Thoracic aorta (tissue), 2 donors: ENCODE measurements at regions not wholly inside any gene's neighbourhood (a gene's known extent, or its start where the extent isn't known, plus 50 kb on each side); places are given as distances from the start of the nearest gene placed in this dataset.

ENCODE experiments used
- ATAC-seq: fragments of 150-250 bp; one replicate; pipeline ENCODE4 v1.8.0; 2017; ENCODE audit warnings: low read depth; ENCODE audit not compliant: insufficient number of reproducible peaks, low FRiP score
- DNase-seq: peaks from one replicate; pipeline ENCODE4 v3.0.0-alpha.2; 2020; ENCODE audit warnings: low spot score
- H3K27ac ChIP-seq, 2 donors: fragments of 200-600 bp; sonication (generic); 1 replicate in 1 of 2; 2 replicates in 1 of 2; pipeline ENCODE4 v1.5.1; 2016; ENCODE audit warnings: mild to moderate bottlenecking in 2 of 2, moderate library complexity in 2 of 2
- H3K27me3 ChIP-seq: fragments of 200-600 bp; sonication (generic); replicated peaks from 2 replicates; pipeline ENCODE4 v1.6.0; 2016; ENCODE audit warnings: mild to moderate bottlenecking; ENCODE audit not compliant: insufficient read depth
- H3K36me3 ChIP-seq: fragments of 200-600 bp; sonication (generic); one replicate; pipeline ENCODE4 v1.5.1; 2016
- H3K4me1 ChIP-seq, 2 donors: fragments of 200-600 bp; sonication (generic); 1 replicate in 1 of 2; 2 replicates in 1 of 2; pipeline versions ENCODE4 v1.5.1 to v1.6.0; 2016; ENCODE audit warnings: low read depth in 2 of 2, mild to moderate bottlenecking in 1 of 2; ENCODE audit not compliant: control insufficient read depth in 1 of 2
- H3K4me3 ChIP-seq: fragments of 200-600 bp; sonication (generic); 2 replicates; pipeline ENCODE4 v1.5.1; 2016; ENCODE audit warnings: mild to moderate bottlenecking
- H3K9me3 ChIP-seq: fragments of 200-600 bp; sonication (generic); 2 replicates; pipeline ENCODE4 v1.5.1; 2016
- TF ChIP-seq, protein P1 (sequence below): fragments of 200-600 bp; sonication (generic); IDR thresholded peaks from one replicate; pipeline ENCODE4 v1.5.1; 2019; ENCODE audit warnings: antibody characterized with exemption

DNA sequence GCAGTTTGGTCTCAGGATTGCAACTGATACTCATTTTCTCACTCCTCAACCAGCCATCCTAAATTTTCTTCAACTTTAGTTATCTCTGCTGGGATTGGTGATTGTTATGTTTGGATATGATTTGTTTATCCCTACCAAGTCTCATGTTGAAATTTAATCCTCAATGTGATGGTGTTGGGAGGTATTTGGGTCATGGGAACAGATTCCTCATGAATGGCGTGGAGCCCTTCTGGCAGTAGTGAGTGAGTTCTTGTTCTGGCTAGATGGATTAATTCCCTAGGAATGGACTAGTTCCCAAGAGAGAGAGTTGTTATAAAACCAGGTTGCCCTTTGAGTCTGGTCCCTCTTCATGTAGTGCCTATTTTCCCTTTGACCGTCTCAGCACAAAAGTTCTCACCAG lies 399.9 kb downstream of the SQOR start:
- H3K4me1 ChIP-seq: peaks cover 0 to 11% of the 10 kb centered on the region in 2 donors
- no peak overlapping the region for H3K27ac ChIP-seq
- H3K4me3 ChIP-seq: no peak overlapping the region
- DNase-seq: no peak
- no peaks in the 10 kb centered on the region for H3K27me3 ChIP-seq
- ATAC-seq: no peak
- no peaks in the 10 kb centered on the region for H3K9me3 ChIP-seq
- TF ChIP-seq, protein P1, sequence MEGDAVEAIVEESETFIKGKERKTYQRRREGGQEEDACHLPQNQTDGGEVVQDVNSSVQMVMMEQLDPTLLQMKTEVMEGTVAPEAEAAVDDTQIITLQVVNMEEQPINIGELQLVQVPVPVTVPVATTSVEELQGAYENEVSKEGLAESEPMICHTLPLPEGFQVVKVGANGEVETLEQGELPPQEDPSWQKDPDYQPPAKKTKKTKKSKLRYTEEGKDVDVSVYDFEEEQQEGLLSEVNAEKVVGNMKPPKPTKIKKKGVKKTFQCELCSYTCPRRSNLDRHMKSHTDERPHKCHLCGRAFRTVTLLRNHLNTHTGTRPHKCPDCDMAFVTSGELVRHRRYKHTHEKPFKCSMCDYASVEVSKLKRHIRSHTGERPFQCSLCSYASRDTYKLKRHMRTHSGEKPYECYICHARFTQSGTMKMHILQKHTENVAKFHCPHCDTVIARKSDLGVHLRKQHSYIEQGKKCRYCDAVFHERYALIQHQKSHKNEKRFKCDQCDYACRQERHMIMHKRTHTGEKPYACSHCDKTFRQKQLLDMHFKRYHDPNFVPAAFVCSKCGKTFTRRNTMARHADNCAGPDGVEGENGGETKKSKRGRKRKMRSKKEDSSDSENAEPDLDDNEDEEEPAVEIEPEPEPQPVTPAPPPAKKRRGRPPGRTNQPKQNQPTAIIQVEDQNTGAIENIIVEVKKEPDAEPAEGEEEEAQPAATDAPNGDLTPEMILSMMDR: no peak
- H3K36me3 ChIP-seq: no peaks in the 10 kb centered on the region

DNA sequence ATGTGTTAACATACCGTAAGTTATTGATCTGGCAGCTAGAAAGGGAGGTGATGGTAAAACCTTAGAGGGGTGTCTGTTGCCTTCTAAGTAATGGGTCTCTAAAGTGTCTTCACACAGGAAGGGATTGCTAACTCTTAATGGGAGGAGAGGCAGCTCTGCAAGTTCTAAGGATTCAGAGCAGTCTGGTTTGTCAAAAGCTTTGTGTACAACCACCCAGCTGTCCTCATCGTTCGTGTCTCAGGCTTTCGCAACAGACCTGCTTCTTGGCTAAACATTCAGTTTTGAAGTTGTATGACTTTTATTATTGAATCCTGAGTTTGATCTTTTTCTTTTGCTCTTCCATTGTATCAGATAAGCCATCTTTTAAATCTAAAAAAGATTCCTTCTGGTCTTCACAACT lies 404.9 kb downstream of the SQOR start:
- no peak overlapping the region for H3K27ac ChIP-seq
- ATAC-seq (no peak), DNase-seq (no peak)
- no peaks in the 10 kb centered on the region for H3K27me3 ChIP-seq
- H3K36me3 ChIP-seq: no peaks in the 10 kb centered on the region
- no peaks in the 10 kb centered on the region for H3K9me3 ChIP-seq
- H3K4me1 ChIP-seq: peaks cover 0 to 6% of the 10 kb centered on the region in 2 donors
- no peak overlapping the region for H3K4me3 ChIP-seq
- TF ChIP-seq, protein P1: no peak

DNA sequence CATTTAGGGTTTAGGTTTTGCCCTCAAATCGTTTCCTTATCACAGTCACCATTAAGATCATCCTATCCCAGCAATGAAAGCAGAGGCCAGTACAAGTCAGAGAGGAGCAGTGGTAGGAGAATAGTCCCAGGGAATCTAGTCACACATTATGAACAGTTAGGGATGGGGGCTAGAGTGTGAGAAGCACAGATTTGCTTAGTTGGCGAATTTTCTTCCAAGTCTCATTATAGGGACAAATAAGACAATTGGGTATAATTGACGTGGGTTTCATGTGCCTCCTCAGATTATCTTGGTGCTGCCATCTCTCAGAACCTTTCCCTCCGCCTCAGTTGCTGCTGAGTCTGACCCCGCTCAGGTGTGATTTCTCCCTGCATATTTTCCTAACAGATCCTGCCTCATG lies 407.1 kb downstream of the SQOR start:
- TF ChIP-seq, protein P1: no peak
- Histone ChIP-seq H3K4me3 (no peak overlapping the region), H3K9me3 (no peaks in the 10 kb centered on the region), H3K36me3 (no peaks in the 10 kb centered on the region), H3K27ac (no peak overlapping the region), H3K27me3 (no peaks in the 10 kb centered on the region), H3K4me1 (no peaks in the 10 kb centered on the region)
- ATAC-seq: no peak
- DNase-seq: no peak

DNA sequence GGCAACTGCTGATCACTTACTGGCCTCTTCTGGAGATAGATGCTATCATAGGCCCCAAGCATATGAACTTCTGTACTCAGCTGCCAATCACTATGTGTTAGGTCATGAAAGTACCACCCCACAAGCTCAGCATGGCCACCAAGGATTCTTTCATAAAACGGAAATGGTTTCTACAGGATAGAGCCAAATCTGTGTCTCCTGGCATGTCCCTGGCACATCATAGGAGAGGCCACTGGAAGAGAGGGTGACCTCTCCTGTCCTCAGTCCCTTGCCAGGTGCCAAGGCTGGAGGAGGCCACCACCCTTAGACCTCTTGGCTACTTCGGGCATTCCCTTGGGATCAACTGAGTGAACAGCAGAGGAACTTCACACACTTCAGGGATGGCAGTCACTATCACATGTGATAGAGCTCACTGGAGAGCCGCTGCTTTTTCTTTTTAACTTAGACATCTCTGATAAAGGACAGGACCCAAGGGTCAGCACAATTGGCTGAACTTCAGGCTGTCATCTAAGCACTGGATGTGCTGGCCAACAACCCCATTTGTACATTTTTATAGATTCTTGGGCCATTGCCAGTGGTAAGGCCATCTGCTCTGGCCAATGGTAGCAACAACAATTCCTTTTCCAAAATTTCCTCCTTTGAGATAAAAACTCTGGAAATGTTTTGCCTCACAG lies 425.2 kb downstream of the SQOR start:
- Histone ChIP-seq H3K27ac (no peak overlapping the region), H3K4me3 (no peak overlapping the region), H3K4me1 (peaks cover 0 to 8% of the 10 kb centered on the region in 2 donors), H3K9me3 (no peaks in the 10 kb centered on the region), H3K36me3 (no peaks in the 10 kb centered on the region), H3K27me3 (no peaks in the 10 kb centered on the region)
- ATAC-seq: no peak
- TF ChIP-seq, protein P1: no peak
- DNase-seq: no peak

DNA sequence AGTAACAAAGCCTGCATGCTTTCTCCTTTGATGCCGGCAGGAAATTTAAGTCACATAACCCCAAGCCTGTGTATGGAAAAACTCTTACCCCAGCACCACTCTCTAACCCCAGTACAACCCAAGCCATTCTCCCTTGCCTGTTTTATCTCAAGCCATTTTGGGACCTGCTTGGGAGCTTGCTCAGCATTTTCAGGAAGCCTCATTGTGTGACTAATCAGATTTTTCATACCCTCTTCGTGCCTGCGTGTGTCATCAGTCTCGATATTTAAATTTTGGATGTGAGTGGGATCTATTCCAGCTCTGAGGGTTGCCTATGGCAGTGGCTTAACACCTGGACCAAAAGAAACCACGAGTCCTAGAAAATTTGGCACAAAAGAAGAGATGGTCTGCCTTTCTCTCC lies 426.2 kb downstream of the SQOR start:
- TF ChIP-seq, protein P1: no peak
- no peak for DNase-seq
- ATAC-seq: no peak
- Histone ChIP-seq H3K9me3 (no peaks in the 10 kb centered on the region), H3K4me3 (no peak overlapping the region), H3K4me1 (peaks cover 0 to 8% of the 10 kb centered on the region in 2 donors), H3K27ac (no peak overlapping the region), H3K36me3 (no peaks in the 10 kb centered on the region), H3K27me3 (no peaks in the 10 kb centered on the region)
